ENCODE measurements at regions not wholly inside any gene's neighbourhood (a gene's known extent, or its start where the extent isn't known, plus 50 kb on each side); places are given as distances from the start of the nearest gene placed in this dataset.

DNA sequence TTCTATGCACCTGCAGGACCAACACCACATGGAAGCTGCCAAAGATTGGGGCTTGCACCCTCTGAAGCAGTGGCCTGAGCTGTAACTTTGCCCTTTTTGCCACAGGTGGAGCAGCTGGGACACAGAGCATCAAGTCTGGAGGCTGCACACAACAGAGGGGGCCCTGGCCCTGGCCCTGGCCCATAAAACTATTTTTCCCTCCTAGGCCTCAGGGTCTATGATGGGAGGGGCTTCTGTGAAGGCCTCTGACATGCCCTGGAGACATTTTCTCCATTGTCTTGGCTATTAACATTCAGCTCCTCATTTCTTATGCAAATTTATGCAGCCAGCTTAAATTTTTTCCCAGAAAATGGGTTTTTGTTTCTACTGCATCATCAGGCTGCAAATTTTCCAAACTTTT, 335.5 kb downstream of the ARPP21 start:
- TF ChIP-seq POLR2A (IDR thresholded peaks at IDR 0.05) (no peak), POLR2AphosphoS5 (IDR thresholded peaks at IDR 0.05) (no peak)
- TF ChIP-seq, protein P1, sequence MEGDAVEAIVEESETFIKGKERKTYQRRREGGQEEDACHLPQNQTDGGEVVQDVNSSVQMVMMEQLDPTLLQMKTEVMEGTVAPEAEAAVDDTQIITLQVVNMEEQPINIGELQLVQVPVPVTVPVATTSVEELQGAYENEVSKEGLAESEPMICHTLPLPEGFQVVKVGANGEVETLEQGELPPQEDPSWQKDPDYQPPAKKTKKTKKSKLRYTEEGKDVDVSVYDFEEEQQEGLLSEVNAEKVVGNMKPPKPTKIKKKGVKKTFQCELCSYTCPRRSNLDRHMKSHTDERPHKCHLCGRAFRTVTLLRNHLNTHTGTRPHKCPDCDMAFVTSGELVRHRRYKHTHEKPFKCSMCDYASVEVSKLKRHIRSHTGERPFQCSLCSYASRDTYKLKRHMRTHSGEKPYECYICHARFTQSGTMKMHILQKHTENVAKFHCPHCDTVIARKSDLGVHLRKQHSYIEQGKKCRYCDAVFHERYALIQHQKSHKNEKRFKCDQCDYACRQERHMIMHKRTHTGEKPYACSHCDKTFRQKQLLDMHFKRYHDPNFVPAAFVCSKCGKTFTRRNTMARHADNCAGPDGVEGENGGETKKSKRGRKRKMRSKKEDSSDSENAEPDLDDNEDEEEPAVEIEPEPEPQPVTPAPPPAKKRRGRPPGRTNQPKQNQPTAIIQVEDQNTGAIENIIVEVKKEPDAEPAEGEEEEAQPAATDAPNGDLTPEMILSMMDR (IDR thresholded peaks at IDR 0.05), result no peak
